Activated T-cell treated with anti-CD3 and anti-CD28 coated beads, Interleukin-2, amount 50 U/mL, for 4 hours (primary cell): ENCODE measurements at regions not wholly inside any gene's neighbourhood (a gene's known extent, or its start where the extent isn't known, plus 50 kb on each side); places are given as distances from the start of the nearest gene placed in this dataset.
"Not testable (repeated sequence)": the region's sequence is repeated elsewhere in the genome, so short reads cannot be mapped to it uniquely, and the experiment has no call there.

Source experiments
- ATAC-seq, 2 donors: fragments of 200-7000 bp; cut with Tn5 transposase; one replicate each; pipeline ENCODE4 v1.10.0; 2021
- DNase-seq: peaks from one replicate; pipeline ENCODE4 v3.0.0-alpha.2; 2020
- H3K27me3 Mint-ChIP-seq: one replicate; pipeline ENCODE4 v1.8.0; 2021; ENCODE audit warnings: low read depth, mixed read lengths
- H3K36me3 Mint-ChIP-seq: one replicate; pipeline ENCODE4 v1.8.0; 2022; ENCODE audit warnings: mixed read lengths; ENCODE audit not compliant: insufficient read depth
- H3K4me1 Mint-ChIP-seq: one replicate; pipeline ENCODE4 v1.8.0; 2021; ENCODE audit warnings: low read depth, mixed read lengths
- H3K4me3 Mint-ChIP-seq: one replicate; pipeline ENCODE4 v1.8.0; 2021; ENCODE audit warnings: mild to moderate bottlenecking, moderate library complexity, mixed read lengths
- H3K9me3 Mint-ChIP-seq: one replicate; pipeline ENCODE4 v1.8.0; 2021; ENCODE audit warnings: mixed read lengths

- no peak overlapping the region for H3K4me3 Mint-ChIP-seq
- no peaks in the 10 kb centered on the region for H3K4me1 Mint-ChIP-seq
- DNase-seq: no peak
- no peaks in the 10 kb centered on the region for H3K9me3 Mint-ChIP-seq
- ATAC-seq: no peak
- H3K27me3 Mint-ChIP-seq: peaks cover 5% of the 10 kb centered on the region
- no peaks in the 10 kb centered on the region for H3K36me3 Mint-ChIP-seq
These were observed 53.1 kb upstream of the BEND4 start for GRCh38 chr4:42205541-42205940.

DNA sequence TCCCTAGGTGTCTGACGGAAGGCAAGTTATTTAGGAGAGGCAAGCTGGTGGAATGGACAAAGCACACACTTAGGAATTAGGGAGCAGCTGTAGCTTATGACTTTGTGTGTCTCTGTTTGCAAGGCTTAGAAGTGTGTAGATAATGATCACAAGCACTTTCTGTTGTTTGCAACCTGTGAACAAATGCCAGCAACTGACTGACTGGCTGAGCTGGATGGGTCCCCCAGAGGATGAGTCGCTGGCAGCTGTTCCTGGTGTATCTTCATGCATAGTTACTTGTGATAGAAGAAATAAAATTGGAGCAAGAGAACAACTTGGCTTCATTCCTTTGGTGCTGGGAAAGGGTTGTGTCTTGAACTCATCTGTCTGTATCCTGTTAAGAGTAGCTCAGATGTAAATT, 64.2 kb upstream of the BEND4 start:
- Mint-ChIP-seq H3K36me3 (no peaks in the 10 kb centered on the region), H3K4me1 (no peaks in the 10 kb centered on the region), H3K9me3 (no peaks in the 10 kb centered on the region), H3K4me3 (no peak overlapping the region), H3K27me3 (peaks cover 4% of the 10 kb centered on the region)
- no peak for ATAC-seq
- no peak for DNase-seq

DNA sequence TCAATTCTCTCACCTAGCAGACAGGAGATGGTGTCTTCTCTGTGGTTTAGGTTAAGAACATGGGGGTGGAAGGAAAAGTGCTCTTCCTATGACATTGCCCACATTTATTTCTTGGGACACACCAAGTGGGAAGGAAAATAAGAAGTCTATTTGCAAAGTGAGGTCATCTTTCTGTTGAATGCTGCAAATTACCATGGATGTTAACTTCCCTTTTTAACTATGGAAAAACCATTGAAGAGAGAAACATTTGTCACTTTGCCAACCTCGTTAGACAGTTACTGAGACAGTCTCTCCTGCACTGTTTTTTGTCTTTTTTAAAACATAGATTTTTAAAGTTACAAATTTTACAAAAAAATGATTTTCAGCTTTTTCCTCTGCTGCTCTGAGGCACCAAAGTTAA, 72.8 kb upstream of the BEND4 start:
- ATAC-seq (no peak), DNase-seq (no peak)
- no peak overlapping the region for H3K4me3 Mint-ChIP-seq
- peaks cover 2% of the 10 kb centered on the region for H3K27me3 Mint-ChIP-seq
- H3K4me1 Mint-ChIP-seq: no peaks in the 10 kb centered on the region
- H3K9me3 Mint-ChIP-seq: no peaks in the 10 kb centered on the region
- H3K36me3 Mint-ChIP-seq: no peaks in the 10 kb centered on the region

GRCh38 chr4:42234817-42235216, 82.4 kb upstream of the BEND4 start:
- ATAC-seq (no peak), DNase-seq (no peak)
- Mint-ChIP-seq H3K9me3 (no peaks in the 10 kb centered on the region), H3K4me3 (no peak overlapping the region), H3K4me1 (no peaks in the 10 kb centered on the region), H3K36me3 (no peaks in the 10 kb centered on the region), H3K27me3 (no peaks in the 10 kb centered on the region)

- no peak for ATAC-seq
- Mint-ChIP-seq H3K36me3 (no peaks in the 10 kb centered on the region), H3K9me3 (no peaks in the 10 kb centered on the region), H3K27me3 (no peaks in the 10 kb centered on the region), H3K4me1 (no peaks in the 10 kb centered on the region), H3K4me3 (no peak overlapping the region)
- no peak for DNase-seq
These were observed 83.0 kb upstream of the BEND4 start for GRCh38 chr4:42235304-42236021.

DNA sequence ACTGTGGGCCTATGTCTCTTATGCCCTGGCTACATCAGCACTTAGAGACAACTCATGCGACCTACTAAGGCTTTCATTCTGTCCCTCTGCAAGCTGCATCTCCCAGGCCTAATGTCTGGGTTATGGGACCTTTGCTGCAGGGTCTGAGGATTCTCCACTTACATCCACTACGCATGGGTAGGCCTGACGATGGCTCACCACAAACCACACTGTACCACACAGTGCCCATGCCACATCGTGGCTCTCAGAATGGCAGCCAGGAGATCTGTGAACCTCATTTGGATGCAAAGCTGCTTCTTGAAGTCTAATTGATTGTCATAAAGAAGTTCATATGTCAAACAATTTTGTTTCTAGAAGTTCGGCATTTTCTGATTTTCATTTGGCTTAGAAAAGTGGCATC, 84.6 kb upstream of the BEND4 start:
- Mint-ChIP-seq H3K9me3 (no peaks in the 10 kb centered on the region), H3K27me3 (peaks cover 2% of the 10 kb centered on the region), H3K36me3 (no peaks in the 10 kb centered on the region), H3K4me3 (no peak overlapping the region), H3K4me1 (no peaks in the 10 kb centered on the region)
- DNase-seq (no peak), ATAC-seq (no peak)

GRCh38 chr4:42237451-42237850, 85.0 kb upstream of the BEND4 start:
- no peak for ATAC-seq
- DNase-seq: no peak
- H3K4me1 Mint-ChIP-seq: no peaks in the 10 kb centered on the region
- H3K4me3 Mint-ChIP-seq: no peak overlapping the region
- peaks cover 2% of the 10 kb centered on the region for H3K27me3 Mint-ChIP-seq
- no peaks in the 10 kb centered on the region for H3K36me3 Mint-ChIP-seq
- no peaks in the 10 kb centered on the region for H3K9me3 Mint-ChIP-seq

DNA sequence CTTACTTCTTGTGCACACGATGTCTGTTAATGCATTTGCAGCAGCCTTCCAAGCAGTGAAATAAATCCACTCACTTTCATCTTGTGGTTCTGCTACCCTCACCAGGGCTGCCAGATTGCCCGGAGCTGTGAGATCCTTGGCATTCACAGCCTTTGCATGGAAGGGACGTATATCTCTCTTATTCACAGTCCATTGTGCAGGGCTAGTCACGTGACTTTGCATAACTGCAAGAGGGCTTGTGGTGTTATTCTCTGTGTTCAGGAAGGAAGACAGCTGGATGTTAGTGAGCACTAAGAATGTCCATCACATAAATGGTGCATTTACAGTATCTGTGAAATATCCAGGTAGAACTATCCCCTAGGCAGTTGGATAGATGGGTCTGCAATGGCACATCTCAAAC, 96.5 kb upstream of the BEND4 start:
- Mint-ChIP-seq H3K4me3 (no peak overlapping the region), H3K36me3 (no peaks in the 10 kb centered on the region), H3K27me3 (peaks cover 10% of the 10 kb centered on the region), H3K9me3 (peaks cover 3% of the 10 kb centered on the region), H3K4me1 (no peaks in the 10 kb centered on the region)
- ATAC-seq (no peak), DNase-seq (no peak)

DNA sequence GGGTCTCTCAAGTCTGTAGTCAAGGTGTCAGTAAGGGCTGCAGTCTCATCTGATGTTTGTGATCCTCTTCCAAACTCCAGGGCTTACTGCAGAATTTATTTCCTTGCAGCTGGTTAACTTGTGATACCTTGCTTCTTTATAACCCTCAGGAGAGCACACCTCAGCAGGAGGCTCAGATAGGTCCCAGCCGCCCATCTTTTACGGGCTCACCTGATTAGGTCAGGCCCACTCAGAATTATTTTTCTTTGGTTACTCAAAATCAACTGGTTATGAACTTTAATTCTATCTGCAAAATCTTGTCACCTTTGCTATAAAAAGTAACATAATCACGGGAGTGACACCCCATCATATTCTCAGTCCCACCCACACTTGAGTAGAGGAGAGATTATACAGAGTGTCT, 99.9 kb upstream of the BEND4 start:
- Mint-ChIP-seq H3K36me3 (no peaks in the 10 kb centered on the region), H3K4me3 (no peak overlapping the region), H3K9me3 (no peaks in the 10 kb centered on the region), H3K27me3 (peaks cover 8% of the 10 kb centered on the region), H3K4me1 (no peaks in the 10 kb centered on the region)
- ATAC-seq (no peak), DNase-seq (no peak)

DNA sequence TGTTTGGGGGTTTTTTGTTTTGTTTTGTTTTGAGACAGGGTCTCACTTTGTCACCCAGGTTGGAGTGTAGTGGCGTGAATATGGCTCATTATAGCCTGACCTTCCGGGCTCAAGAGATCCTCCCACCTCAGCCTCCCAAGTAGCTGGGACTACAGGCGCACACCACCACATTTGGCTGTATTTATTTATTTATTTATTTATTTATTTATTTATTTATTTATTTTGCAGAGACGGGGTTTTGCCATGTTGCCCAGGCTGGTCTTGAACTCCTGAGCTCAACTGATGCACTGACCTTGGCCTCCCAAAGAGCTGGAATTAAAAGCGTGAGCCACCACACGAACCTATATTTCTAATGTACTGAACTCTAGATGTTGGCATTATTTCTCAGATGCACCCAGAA, 105.2 kb upstream of the BEND4 start:
- H3K27me3 Mint-ChIP-seq, H3K4me1 Mint-ChIP-seq: not testable (repeated sequence)

GRCh38 chr4:42262701-42263490, 110.4 kb upstream of the BEND4 start:
- H3K27me3 Mint-ChIP-seq: peaks cover 2% of the 10 kb centered on the region
- no peaks in the 10 kb centered on the region for H3K9me3 Mint-ChIP-seq
- H3K4me1 Mint-ChIP-seq: no peaks in the 10 kb centered on the region
- ATAC-seq (no peak), DNase-seq (no peak)
- no peak overlapping the region for H3K4me3 Mint-ChIP-seq
- H3K36me3 Mint-ChIP-seq: no peaks in the 10 kb centered on the region

More for the DNA sequence above, 105.2 kb upstream of the BEND4 start:
- not testable (repeated sequence) for DNase-seq, ATAC-seq, H3K9me3 Mint-ChIP-seq, H3K4me3 Mint-ChIP-seq, H3K36me3 Mint-ChIP-seq

DNA sequence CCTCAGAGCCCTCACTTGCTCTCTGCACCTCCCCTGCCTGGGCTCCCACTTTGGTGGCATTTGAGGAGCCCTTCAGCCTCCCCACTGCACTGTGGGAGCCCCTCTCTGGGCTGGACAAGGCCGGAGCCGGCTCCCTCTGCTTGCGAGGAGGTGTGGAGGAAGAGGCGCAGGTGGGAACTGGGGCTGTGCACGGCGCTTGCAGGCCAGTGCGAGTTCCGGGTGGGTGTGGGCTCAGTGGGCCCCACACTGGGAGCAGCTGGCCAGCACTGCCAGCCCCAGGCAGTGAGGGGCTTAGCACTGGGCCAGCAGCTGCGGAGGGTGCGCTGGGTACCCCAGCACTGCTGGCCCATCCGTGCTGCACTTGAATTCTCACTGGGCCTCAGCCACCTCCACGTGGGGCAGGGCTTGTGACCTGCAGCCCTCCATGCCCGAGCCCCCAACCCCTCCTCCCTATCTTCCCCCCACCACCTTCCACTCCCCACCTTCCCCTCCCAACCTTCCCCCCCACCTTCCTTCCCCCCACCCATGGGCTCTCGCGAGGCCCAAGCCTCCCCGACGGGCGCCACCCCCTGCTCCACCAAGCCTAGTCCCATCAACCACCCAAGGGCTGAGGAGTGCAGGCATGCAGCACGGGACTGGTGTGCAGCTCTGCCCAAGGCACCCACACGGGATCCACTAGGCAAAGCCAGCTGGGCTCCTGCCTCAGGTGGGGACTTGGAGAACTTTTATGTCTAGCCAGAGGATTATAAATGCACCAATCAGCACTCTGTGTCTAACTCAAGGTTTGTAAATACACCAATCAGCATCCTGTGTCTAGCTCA, 113.5 kb upstream of the BEND4 start:
- no peak for DNase-seq
- Mint-ChIP-seq H3K4me3 (no peak overlapping the region), H3K27me3 (peaks cover 2% of the 10 kb centered on the region), H3K36me3 (no peaks in the 10 kb centered on the region), H3K4me1 (no peaks in the 10 kb centered on the region), H3K9me3 (no peaks in the 10 kb centered on the region)
- ATAC-seq: no peak

DNA sequence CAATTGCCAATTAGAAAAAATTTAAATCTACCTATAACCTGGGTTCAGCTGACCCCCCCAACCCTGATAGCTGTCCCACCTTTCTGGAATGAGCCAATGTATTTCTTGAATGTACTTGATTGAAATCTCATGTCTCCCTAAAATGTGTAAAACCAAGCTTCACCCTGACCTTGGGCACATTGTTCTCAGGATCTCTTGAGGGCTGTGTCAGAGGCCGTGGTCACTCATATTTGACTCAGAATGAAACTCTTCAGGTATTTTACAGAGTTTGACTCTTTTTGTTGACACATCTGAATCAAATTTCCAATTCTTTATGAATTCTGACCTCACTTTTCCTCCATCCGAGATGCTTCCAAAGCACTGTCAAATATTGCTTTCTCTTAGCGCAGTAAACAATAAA, 115.3 kb upstream of the BEND4 start:
- no peak for ATAC-seq
- Mint-ChIP-seq H3K36me3 (no peaks in the 10 kb centered on the region), H3K4me1 (no peaks in the 10 kb centered on the region), H3K27me3 (peaks cover 5% of the 10 kb centered on the region), H3K9me3 (no peaks in the 10 kb centered on the region), H3K4me3 (no peak overlapping the region)
- no peak for DNase-seq

DNA sequence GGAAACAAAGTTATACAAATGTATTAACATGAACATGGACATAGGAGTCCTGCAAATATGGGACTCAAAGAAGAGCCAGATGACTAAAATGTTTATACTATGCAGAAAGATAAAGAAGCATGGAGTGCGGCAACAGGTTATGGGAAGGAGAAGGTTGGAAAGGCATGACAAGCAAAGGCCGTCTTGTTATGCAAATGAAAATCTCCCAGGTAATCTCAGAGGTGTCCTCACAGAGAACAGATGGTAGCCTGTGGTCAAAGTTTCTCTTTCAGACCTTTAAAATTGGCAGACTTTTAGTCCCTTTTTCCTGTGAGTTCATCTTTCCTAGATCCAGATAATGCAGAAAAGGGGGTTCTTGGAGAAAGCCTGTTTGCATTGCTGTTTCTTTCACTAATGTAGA, 116.4 kb upstream of the BEND4 start:
- Mint-ChIP-seq H3K36me3 (no peaks in the 10 kb centered on the region), H3K4me1 (no peaks in the 10 kb centered on the region), H3K27me3 (peaks cover 5% of the 10 kb centered on the region), H3K9me3 (no peaks in the 10 kb centered on the region), H3K4me3 (no peak overlapping the region)
- DNase-seq (no peak), ATAC-seq (no peak)
